AG04449 (cell line): ENCODE measurements at regions not wholly inside any gene's neighbourhood (a gene's known extent, or its start where the extent isn't known, plus 50 kb on each side); places are given as distances from the start of the nearest gene placed in this dataset.

ENCODE experiments used
- CTCF ChIA-PET: fragments of 350-600 bp; formaldehyde crosslinking; extraction: SDS; loops from one replicate; lab custom pipeline; 2021; ENCODE audit warnings: antibody characterized with exemption; lab: Yijun Ruan, JAX
- POLR2A ChIA-PET: fragments of 400-600, 350-600 bp; formaldehyde crosslinking; extraction: SDS; loops from one replicate; lab custom pipeline; 2020; ENCODE audit warnings: antibody characterized with exemption, inconsistent platforms; lab: Yijun Ruan, JAX
- DNase-seq: peaks from one replicate; pipeline ENCODE4 v3.0.0-alpha.2; 2010; ENCODE audit warnings: low read depth, low spot score
- H3K4me3 ChIP-seq: 2 replicates; pipeline ENCODE4 v1.5.1; 2011; ENCODE audit warnings: low read depth, mild to moderate bottlenecking, control low read depth, low read length
- CTCF ChIP-seq: IDR thresholded peaks from one replicate; pipeline ENCODE4 v1.5.1; 2011; ENCODE audit warnings: mild to moderate bottlenecking, moderate library complexity, low read length, control low read depth, inconsistent platforms; ENCODE audit not compliant: insufficient read depth; ENCODE audit errors: missing control alignments

DNA sequence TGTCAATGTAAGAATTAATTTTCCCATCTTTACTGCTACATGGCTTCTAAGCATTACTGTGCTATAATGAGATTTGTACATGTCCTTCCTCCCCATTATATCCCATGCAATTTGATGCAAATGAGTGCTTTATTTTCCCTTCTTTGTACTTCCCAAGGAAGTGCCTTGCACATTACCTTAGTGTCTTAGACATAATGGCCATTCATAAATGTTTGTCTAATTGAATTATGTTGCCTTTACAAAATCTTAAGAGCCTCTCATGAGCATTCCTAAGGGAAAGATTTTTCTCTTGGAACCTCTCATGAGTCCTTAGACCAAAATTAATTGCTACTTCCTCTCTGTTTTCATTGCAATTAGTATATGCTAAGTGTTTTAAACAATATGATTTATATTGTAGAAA lies 741.7 kb downstream of the RERGL start:
- no peak for DNase-seq
- POLR2A ChIA-PET, result no interaction called here
- H3K4me3 ChIP-seq, result no peak overlapping the region
- no peak for TF ChIP-seq CTCF
- CTCF ChIA-PET, result no interaction called here

DNA sequence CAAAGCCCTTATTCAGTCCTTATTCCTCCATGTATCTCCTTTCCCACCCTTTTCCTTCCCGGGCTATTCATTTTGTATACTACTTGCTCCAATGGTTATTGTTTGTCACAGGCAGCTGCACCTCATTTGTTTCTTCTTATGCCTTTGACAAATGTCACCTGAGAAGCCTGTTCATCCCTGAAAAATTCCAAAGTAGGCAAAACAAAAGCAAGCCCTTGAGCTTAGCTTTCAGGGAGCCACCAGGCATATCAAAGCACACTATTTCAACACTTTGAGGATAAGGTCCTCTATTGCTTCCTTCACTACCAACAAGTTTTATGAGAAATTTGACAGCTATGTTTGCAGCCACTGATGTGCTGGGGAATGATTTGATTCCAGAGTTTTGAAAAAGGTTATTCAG lies 738.7 kb upstream of the LMO3 start:
- POLR2A ChIA-PET, result no interaction called here
- no peak overlapping the region for H3K4me3 ChIP-seq
- TF ChIP-seq CTCF, result no peak
- DNase-seq, result no peak
- CTCF ChIA-PET, result no interaction called here

GRCh38 chr12:17342381-17342961 lies 736.5 kb upstream of the LMO3 start:
- no peak for TF ChIP-seq CTCF
- CTCF ChIA-PET, result interaction anchor here (0.8 kb wide), 1 partner anchor 10 kb away, joined by 3 read pairs; no protein-coding TSS in a partner anchor
- POLR2A ChIA-PET, result no interaction called here
- no peak overlapping the region for H3K4me3 ChIP-seq
- DNase-seq, result no peak

GRCh38 chr12:17335487-17335886 lies 729.5 kb upstream of the LMO3 start:
- ChIA-PET POLR2A (no interaction called here), CTCF (no interaction called here)
- no peak for DNase-seq
- no peak for TF ChIP-seq CTCF
- H3K4me3 ChIP-seq, result no peak overlapping the region

GRCh38 chr12:17334784-17335183 lies 728.8 kb upstream of the LMO3 start:
- no peak for DNase-seq
- CTCF ChIA-PET, result no interaction called here
- POLR2A ChIA-PET, result no interaction called here

DNA sequence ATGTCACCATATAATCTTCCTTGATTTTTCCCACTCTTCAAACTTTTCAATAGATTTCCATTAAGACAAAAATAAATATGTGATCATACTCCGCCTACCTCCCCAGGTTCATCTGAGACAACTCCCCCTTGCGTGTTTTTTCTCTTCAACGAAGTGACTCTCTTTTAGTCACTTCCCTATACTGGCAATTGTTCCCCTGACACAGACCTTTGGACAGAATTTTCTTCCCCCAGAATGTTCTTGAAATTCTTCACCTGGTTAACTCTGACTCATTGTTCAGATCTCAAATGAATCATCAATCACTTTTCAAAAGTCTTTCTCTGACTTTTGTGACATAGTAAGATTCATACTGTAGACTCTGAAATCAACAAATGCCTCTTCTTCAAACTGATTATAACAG lies 727.3 kb upstream of the LMO3 start:
- POLR2A ChIA-PET, result no interaction called here
- no peak for TF ChIP-seq CTCF
- CTCF ChIA-PET, result no interaction called here
- DNase-seq, result no peak
- no peak overlapping the region for H3K4me3 ChIP-seq

More at GRCh38 chr12:17334784-17335183, 728.8 kb upstream of the LMO3 start:
- TF ChIP-seq CTCF, result no peak
- no peak overlapping the region for H3K4me3 ChIP-seq
